H1 (cell line): ENCODE measurements at regions not wholly inside any gene's neighbourhood (a gene's known extent, or its start where the extent isn't known, plus 50 kb on each side); places are given as distances from the start of the nearest gene placed in this dataset.

Source experiments
- CTCF ChIA-PET: fragments of 300-600 bp; sonication (Branson Sonifier 250); formaldehyde crosslinking; loops from one replicate; lab custom pipeline; 2021; ENCODE audit not compliant: partially characterized antibody; lab: Charles Lee
- POLR2A ChIA-PET: fragments of 300-600 bp; sonication (Branson Sonifier 250); formaldehyde crosslinking; loops from one replicate; lab custom pipeline; 2021; ENCODE audit warnings: inconsistent platforms; ENCODE audit not compliant: partially characterized antibody; lab: Charles Lee
- DNase-seq, 2 experiments: peaks; one replicate each; pipeline versions ENCODE4 v3.0.0 to v3.0.0-alpha.2; 2010 to 2022; ENCODE audit warnings: low spot score in 2 of 2, low read depth in 1 of 2, mixed read lengths in 1 of 2
- FAIRE-seq: peaks from 2 replicates; lab custom pipeline; 2011; peaks lifted over from hg19 to GRCh38; lab: Jason Lieb, UNC
- H2AFZ ChIP-seq: 2 replicates; pipeline ENCODE4 v1.8.1; 2012; ENCODE audit warnings: low read length, inconsistent platforms
- H2AK5ac ChIP-seq: 2 replicates; pipeline ENCODE4 v1.6.1; 2013; ENCODE audit warnings: low read depth, low read length
- H2BK120ac ChIP-seq: replicated peaks from 2 replicates; pipeline ENCODE3; 2013; ENCODE audit warnings: low read depth, low read length, inconsistent platforms
- H2BK12ac ChIP-seq: 2 replicates; pipeline ENCODE4 v1.6.1; 2013; ENCODE audit warnings: low read depth, low read length
- H2BK15ac ChIP-seq: 2 replicates; pipeline ENCODE4 v1.6.1; 2013; ENCODE audit warnings: low read length
- H2BK20ac ChIP-seq: 2 replicates; pipeline ENCODE4 v1.6.1; 2013; ENCODE audit warnings: low read length
- H2BK5ac ChIP-seq: 2 replicates; pipeline ENCODE4 v1.6.1; 2013; ENCODE audit warnings: low read depth, low read length
- H3K14ac ChIP-seq: 2 replicates; pipeline ENCODE4 v1.6.1; 2013; ENCODE audit warnings: inconsistent platforms; ENCODE audit not compliant: insufficient read length
- H3K18ac ChIP-seq: 2 replicates; pipeline ENCODE4 v1.6.1; 2013; ENCODE audit warnings: low read length; ENCODE audit errors: extremely low read depth
- H3K23ac ChIP-seq: 2 replicates; pipeline ENCODE4 v1.6.1; 2013; ENCODE audit warnings: inconsistent platforms; ENCODE audit not compliant: insufficient read length
- H3K23me2 ChIP-seq: 2 replicates; pipeline ENCODE4 v1.6.1; 2013; ENCODE audit warnings: low read depth, low read length
- H3K27ac ChIP-seq: 2 replicates; pipeline ENCODE4 v1.6.1; 2011; ENCODE audit warnings: low read depth, low read length, inconsistent platforms
- H3K27me3 ChIP-seq, 4 experiments: replicated peaks in 1 of 4; 1 replicate in 1 of 4; 2 replicates in 3 of 4; pipeline versions ENCODE4 v1.6.1 to v1.8.1; 2011 to 2013; ENCODE audit warnings: low read length in 3 of 4, mild to moderate bottlenecking in 3 of 4, inconsistent platforms in 2 of 4, mixed read lengths in 2 of 4, moderate library complexity in 1 of 4; ENCODE audit not compliant: control insufficient read depth in 3 of 4, insufficient read depth in 3 of 4; ENCODE audit errors: extremely low read depth in 1 of 4
- H3K36me3 ChIP-seq, 4 experiments: 2 replicates each; pipeline versions ENCODE4 v1.6.1 to v1.8.1; 2011 to 2013; ENCODE audit warnings: mild to moderate bottlenecking in 4 of 4, low read length in 3 of 4, moderate library complexity in 2 of 4, control low read depth in 1 of 4, inconsistent platforms in 1 of 4; ENCODE audit not compliant: insufficient read depth in 4 of 4, control insufficient read depth in 2 of 4
- H3K4ac ChIP-seq: replicated peaks from 2 replicates; pipeline ENCODE3; 2013; ENCODE audit warnings: low read length, low read depth, mixed read lengths, inconsistent platforms; ENCODE audit not compliant: insufficient read length
- H3K4me1 ChIP-seq, 4 experiments: replicated peaks in 1 of 4; 1 replicate in 1 of 4; 2 replicates in 3 of 4; pipeline versions ENCODE4 v1.6.1 to v1.8.1; 2011 to 2013; ENCODE audit warnings: low read length in 3 of 4, inconsistent platforms in 2 of 4, mixed read lengths in 1 of 4; ENCODE audit not compliant: insufficient read depth in 4 of 4, control insufficient read depth in 3 of 4
- H3K4me2 ChIP-seq, 2 experiments: 2 replicates each; pipeline versions ENCODE4 v1.6.1 to v1.8.1; 2011 to 2013; ENCODE audit warnings: low read depth in 2 of 2, low read length in 2 of 2, control low read depth in 1 of 2, inconsistent platforms in 1 of 2, mild to moderate bottlenecking in 1 of 2; ENCODE audit not compliant: insufficient read depth in 1 of 2
- H3K4me3 ChIP-seq, 4 experiments: fragments of 200-600, 300-600 bp in 1 of 4; sonication (generic), shearing (Covaris generic), sonication (Bioruptor Twin) in 1 of 4; 2 replicates each; pipeline versions ENCODE4 v1.5.1 to v1.8.1; 2011 to 2016; ENCODE audit warnings: low read length in 4 of 4, low read depth in 3 of 4, control low read depth in 2 of 4, inconsistent platforms in 2 of 4, mild to moderate bottlenecking in 2 of 4, mixed read lengths in 1 of 4, moderate library complexity in 1 of 4; ENCODE audit not compliant: insufficient read depth in 2 of 4; ENCODE audit errors: extremely low read depth in 1 of 4
- H3K56ac ChIP-seq: replicated peaks from 2 replicates; pipeline ENCODE3; 2013; ENCODE audit warnings: low read depth, mild to moderate bottlenecking, mixed read lengths, low read length, inconsistent platforms; ENCODE audit not compliant: insufficient read length
- H3K79me1 ChIP-seq: 2 replicates; pipeline ENCODE4 v1.6.1; 2013; ENCODE audit warnings: low read depth, low read length, control low read depth
- H3K79me2 ChIP-seq, 2 experiments: 2 replicates each; pipeline versions ENCODE4 v1.6.1 to v1.8.1; 2012 to 2013; ENCODE audit warnings: low read length in 2 of 2, mild to moderate bottlenecking in 2 of 2, inconsistent platforms in 1 of 2; ENCODE audit not compliant: insufficient read depth in 2 of 2, control insufficient read depth in 1 of 2
- H3K9ac ChIP-seq, 4 experiments: replicated peaks in 1 of 4; 1 replicate in 1 of 4; 2 replicates in 3 of 4; pipeline versions ENCODE4 v1.6.1 to v1.8.1; 2011 to 2013; ENCODE audit warnings: low read depth in 3 of 4, low read length in 3 of 4, control low read depth in 2 of 4, mild to moderate bottlenecking in 2 of 4, moderate library complexity in 2 of 4, inconsistent platforms in 1 of 4; ENCODE audit errors: extremely low read depth in 1 of 4
- H3K9me3 ChIP-seq, 2 experiments: 2 replicates each; pipeline versions ENCODE4 v1.6.1 to v1.8.1; 2012 to 2013; ENCODE audit warnings: mild to moderate bottlenecking in 2 of 2, moderate library complexity in 2 of 2, control low read depth in 1 of 2, inconsistent platforms in 1 of 2, low read depth in 1 of 2, low read length in 1 of 2, mixed read lengths in 1 of 2; ENCODE audit not compliant: insufficient read depth in 2 of 2
- H4K20me1 ChIP-seq, 2 experiments: replicated peaks in 1 of 2; 2 replicates each; pipeline versions ENCODE3 to v1.8.1; 2011 to 2013; ENCODE audit warnings: inconsistent platforms in 2 of 2, low read length in 2 of 2, mild to moderate bottlenecking in 1 of 2; ENCODE audit not compliant: insufficient read depth in 2 of 2, control insufficient read depth in 1 of 2
- H4K5ac ChIP-seq: 2 replicates; pipeline ENCODE4 v1.6.1; 2013; ENCODE audit warnings: low read length, low read depth, mixed read lengths, inconsistent platforms; ENCODE audit not compliant: insufficient read length
- H4K8ac ChIP-seq: 2 replicates; pipeline ENCODE4 v1.8.0; 2013; ENCODE audit warnings: mild to moderate bottlenecking, moderate library complexity, low read length, inconsistent platforms; ENCODE audit not compliant: insufficient read depth; ENCODE audit errors: extremely low read depth
- H4K91ac ChIP-seq: replicated peaks from 2 replicates; pipeline ENCODE3; 2013; ENCODE audit warnings: low read length, mixed read lengths, inconsistent platforms; ENCODE audit not compliant: insufficient read length
- CREB1 ChIP-seq: IDR thresholded peaks from 2 replicates; pipeline ENCODE4 v1.6.1; 2012; ENCODE audit warnings: inconsistent platforms
- CTCF ChIP-seq, 3 experiments: IDR thresholded peaks; 1 replicate in 2 of 3; 2 replicates in 1 of 3; pipeline versions ENCODE4 v1.5.1 to v1.6.1; 2011; ENCODE audit warnings: low read length in 3 of 3, mild to moderate bottlenecking in 3 of 3, inconsistent platforms in 2 of 3, low read depth in 1 of 3, moderate library complexity in 1 of 3; ENCODE audit not compliant: insufficient read depth in 1 of 3; ENCODE audit errors: control extremely low read depth in 1 of 3
- RFX5 ChIP-seq: IDR thresholded peaks from 2 replicates; pipeline ENCODE4 v1.6.1; 2011; ENCODE audit warnings: low read depth, low read length, improper control_type of control experiment, borderline replicate concordance
- RNF2 ChIP-seq: fragments of 200-900, 300-1000 bp; sonication (generic); IDR thresholded peaks from 2 replicates; pipeline ENCODE4 v1.7.1; 2016; ENCODE audit warnings: borderline replicate concordance, low read depth, mild to moderate bottlenecking, antibody characterized with exemption, low read length; ENCODE audit not compliant: poor library complexity, severe bottlenecking; ENCODE audit errors: missing control alignments
- SIRT6 ChIP-seq: IDR thresholded peaks from one replicate; pipeline ENCODE4 v1.7.1; 2012; ENCODE audit warnings: low read length, inconsistent platforms
- WGBS, 2 experiments: shearing (Covaris generic) in 1 of 2; methylation state at CpG; one replicate each; pipeline versions ENCODE4 v1.1.6 to v1.1.7; 2013 to 2015; ENCODE audit warnings: low lambda C conversion rate in 2 of 2, mixed read lengths in 2 of 2, inconsistent platforms in 1 of 2, low coverage in 1 of 2, missing lambda C conversion rate in 1 of 2; ENCODE audit not compliant: insufficient replicate concordance in 2 of 2, insufficient coverage in 1 of 2, insufficient read length in 1 of 2; ENCODE audit errors: extremely low coverage in 1 of 2, missing lambda C conversion rate in 1 of 2; 5-methylcytosine and 5-hydroxymethylcytosine counted together
- TF ChIP-seq, protein P1 (sequence below): IDR thresholded peaks from 2 replicates; pipeline ENCODE4 v1.6.1; 2011; ENCODE audit warnings: low read length, improper control_type of control experiment

GRCh38 chr13:84745051-84745551 is 862.8 kb upstream of the SLITRK1 start:
- Histone ChIP-seq H2BK120ac (no peak overlapping the region), H2BK12ac (no peak overlapping the region), H2AFZ (no peak overlapping the region), H2BK5ac (no peak overlapping the region), H3K56ac (no peak overlapping the region), H3K4me1 (no peaks in the 10 kb centered on the region), H4K91ac (no peak overlapping the region), H3K9ac (no peak overlapping the region), H3K18ac (no peak overlapping the region), H3K23ac (no peak overlapping the region), H3K9me3 (no peaks in the 10 kb centered on the region), H3K79me2 (no peaks in the 10 kb centered on the region), H3K4me3 (no peak overlapping the region), H4K8ac (no peak overlapping the region), H3K79me1 (no peaks in the 10 kb centered on the region), H3K23me2 (no peaks in the 10 kb centered on the region), H2AK5ac (no peak overlapping the region), H3K27me3 (no peaks in the 10 kb centered on the region), H3K4ac (no peak overlapping the region), H3K4me2 (no peak overlapping the region), H2BK15ac (no peak overlapping the region), H3K27ac (no peak overlapping the region), H4K20me1 (no peaks in the 10 kb centered on the region), H4K5ac (no peak overlapping the region), H3K36me3 (no peaks in the 10 kb centered on the region), H2BK20ac (no peak overlapping the region), H3K14ac (no peak overlapping the region)
- ChIA-PET POLR2A (no interaction called here), CTCF (interaction anchor here (0.6 to 0.7 kb wide), 2 partner anchors 60 to 125 kb away, joined by 3 read pairs; no protein-coding TSS in a partner anchor)
- TF ChIP-seq RNF2 (no peak), CREB1 (no peak), SIRT6 (no peak), RFX5 (no peak), CTCF (IDR thresholded peaks at IDR 0.05; ENCODE audit: control extremely low read depth in 1 of 3, insufficient read depth in 1 of 3, low read depth in 1 of 3, low read length in 3 of 3) (no peak)
- TF ChIP-seq, protein P1, sequence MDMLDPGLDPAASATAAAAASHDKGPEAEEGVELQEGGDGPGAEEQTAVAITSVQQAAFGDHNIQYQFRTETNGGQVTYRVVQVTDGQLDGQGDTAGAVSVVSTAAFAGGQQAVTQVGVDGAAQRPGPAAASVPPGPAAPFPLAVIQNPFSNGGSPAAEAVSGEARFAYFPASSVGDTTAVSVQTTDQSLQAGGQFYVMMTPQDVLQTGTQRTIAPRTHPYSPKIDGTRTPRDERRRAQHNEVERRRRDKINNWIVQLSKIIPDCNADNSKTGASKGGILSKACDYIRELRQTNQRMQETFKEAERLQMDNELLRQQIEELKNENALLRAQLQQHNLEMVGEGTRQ: no peak
- 92% methylated on average over 5 of the region's 5 CpGs; no CpG with 5 or more reads in 1 of the 2 experiments for WGBS, 2 experiments
- no peak for DNase-seq
- FAIRE-seq: no peak
